ACC112 (cell line): ENCODE measurements at regions not wholly inside any gene's neighbourhood (a gene's known extent, or its start where the extent isn't known, plus 50 kb on each side); places are given as distances from the start of the nearest gene placed in this dataset.

Experiments used
- H2AFZ ChIP-seq: fragments of 200-600 bp; sonication (generic); one replicate; pipeline ENCODE4 v1.6.0; 2017; ENCODE audit warnings: antibody characterized with exemption, low read length; ENCODE audit not compliant: unreplicated experiment
- H3K27ac ChIP-seq: fragments of 200-600 bp; sonication (generic); 2 replicates; pipeline ENCODE4 v1.5.1; 2014; ENCODE audit warnings: low read depth, mild to moderate bottlenecking, antibody characterized with exemption, low read length, moderate library complexity
- H3K27me3 ChIP-seq: fragments of 200-600 bp; sonication (generic); 2 replicates; pipeline ENCODE4 v1.6.1; 2014; ENCODE audit warnings: mild to moderate bottlenecking, antibody characterized with exemption, low read length, moderate library complexity, mixed read lengths; ENCODE audit not compliant: insufficient read depth
- H3K36me3 ChIP-seq: fragments of 200-600 bp; sonication (generic); 2 replicates; pipeline ENCODE4 v1.6.1; 2016; ENCODE audit warnings: mild to moderate bottlenecking, antibody characterized with exemption, low read length, moderate library complexity, mixed read lengths; ENCODE audit not compliant: insufficient read depth
- H3K4me1 ChIP-seq: fragments of 200-600 bp; sonication (generic); one replicate; pipeline ENCODE4 v1.6.1; 2016; ENCODE audit warnings: low read length, mixed read lengths; ENCODE audit not compliant: insufficient read depth, unreplicated experiment, control insufficient read depth
- H3K4me3 ChIP-seq: fragments of 200-600 bp; sonication (generic); 2 replicates; pipeline ENCODE4 v1.5.1; 2014; ENCODE audit warnings: mild to moderate bottlenecking, low read depth, low read length
- H3K79me2 ChIP-seq: fragments of 200-600 bp; sonication (generic); one replicate; pipeline ENCODE4 v1.6.0; 2016; ENCODE audit warnings: low read length; ENCODE audit not compliant: control insufficient read depth, unreplicated experiment, insufficient read depth

GRCh38 chr10:78851647-78852046 lies 217.1 kb upstream of the ZMIZ1 start:
- Histone ChIP-seq H3K4me1 (no peaks in the 10 kb centered on the region), H3K4me3 (no peak overlapping the region), H2AFZ (no peak overlapping the region), H3K36me3 (no peaks in the 10 kb centered on the region), H3K79me2 (no peaks in the 10 kb centered on the region), H3K27me3 (peaks cover 9% of the 10 kb centered on the region; the same call in 1 of the 2 replicates), H3K27ac (no peak overlapping the region)

GRCh38 chr10:78852466-78853240 lies 216.1 kb upstream of the ZMIZ1 start:
- Histone ChIP-seq H3K4me3 (no peak overlapping the region), H3K27me3 (peaks cover 14% of the 10 kb centered on the region; the same call in 1 of the 2 replicates), H3K27ac (no peak overlapping the region), H3K79me2 (no peaks in the 10 kb centered on the region), H3K36me3 (no peaks in the 10 kb centered on the region), H2AFZ (no peak overlapping the region), H3K4me1 (no peaks in the 10 kb centered on the region)

- Histone ChIP-seq H2AFZ (no peak overlapping the region), H3K79me2 (no peaks in the 10 kb centered on the region), H3K27ac (no peak overlapping the region), H3K4me3 (no peak overlapping the region), H3K27me3 (peaks cover 26% of the 10 kb centered on the region; the same call in 1 of the 2 replicates), H3K4me1 (no peaks in the 10 kb centered on the region), H3K36me3 (no peaks in the 10 kb centered on the region)
Observed at GRCh38 chr10:78853864-78854263, 214.9 kb upstream of the ZMIZ1 start.

- H3K27me3 ChIP-seq: peaks cover 46% of the 10 kb centered on the region
- no peak overlapping the region for H3K27ac ChIP-seq
- no peaks in the 10 kb centered on the region for H3K36me3 ChIP-seq
- no peaks in the 10 kb centered on the region for H3K4me1 ChIP-seq
- no peak overlapping the region for H3K4me3 ChIP-seq
- H2AFZ ChIP-seq: no peak overlapping the region
- H3K79me2 ChIP-seq: no peaks in the 10 kb centered on the region
Observed at GRCh38 chr10:78856421-78856820, 212.3 kb upstream of the ZMIZ1 start.

- H3K27me3 ChIP-seq: peaks cover 46% of the 10 kb centered on the region
- no peak overlapping the region for H3K4me3 ChIP-seq
- H3K4me1 ChIP-seq: no peaks in the 10 kb centered on the region
- H2AFZ ChIP-seq: no peak overlapping the region
- no peaks in the 10 kb centered on the region for H3K36me3 ChIP-seq
- no peaks in the 10 kb centered on the region for H3K79me2 ChIP-seq
- H3K27ac ChIP-seq: no peak overlapping the region
Observed at GRCh38 chr10:78857193-78857592, 211.6 kb upstream of the ZMIZ1 start.

- no peaks in the 10 kb centered on the region for H3K36me3 ChIP-seq
- no peaks in the 10 kb centered on the region for H3K4me1 ChIP-seq
- no peak overlapping the region for H3K27ac ChIP-seq
- peaks cover 46% of the 10 kb centered on the region for H3K27me3 ChIP-seq
- no peaks in the 10 kb centered on the region for H3K79me2 ChIP-seq
- H3K4me3 ChIP-seq: no peak overlapping the region
- no peak overlapping the region for H2AFZ ChIP-seq
Observed at GRCh38 chr10:78859266-78859665, 209.5 kb upstream of the ZMIZ1 start.

GRCh38 chr10:78859769-78860168 lies 209.0 kb upstream of the ZMIZ1 start:
- Histone ChIP-seq H3K27ac (no peak overlapping the region), H3K36me3 (no peaks in the 10 kb centered on the region)

GRCh38 chr10:78860260-78860914 lies 208.4 kb upstream of the ZMIZ1 start:
- Histone ChIP-seq H2AFZ (no peak overlapping the region), H3K27ac (no peak overlapping the region), H3K36me3 (no peaks in the 10 kb centered on the region), H3K79me2 (no peaks in the 10 kb centered on the region), H3K27me3 (peaks cover 46% of the 10 kb centered on the region), H3K4me3 (no peak overlapping the region), H3K4me1 (no peaks in the 10 kb centered on the region)

More at GRCh38 chr10:78859769-78860168, 209.0 kb upstream of the ZMIZ1 start:
- Histone ChIP-seq H2AFZ (no peak overlapping the region), H3K4me1 (no peaks in the 10 kb centered on the region), H3K79me2 (no peaks in the 10 kb centered on the region), H3K4me3 (no peak overlapping the region), H3K27me3 (peaks cover 46% of the 10 kb centered on the region)

- Histone ChIP-seq H3K27ac (no peak overlapping the region), H3K4me1 (no peaks in the 10 kb centered on the region), H3K27me3 (peaks cover 37% of the 10 kb centered on the region), H3K36me3 (no peaks in the 10 kb centered on the region), H3K4me3 (no peak overlapping the region), H2AFZ (no peak overlapping the region), H3K79me2 (no peaks in the 10 kb centered on the region)
Observed at GRCh38 chr10:78861529-78862327, 207.0 kb upstream of the ZMIZ1 start.

- Histone ChIP-seq H3K27ac (no peak overlapping the region), H3K27me3 (peaks cover 36% of the 10 kb centered on the region), H3K79me2 (no peaks in the 10 kb centered on the region), H3K4me3 (no peak overlapping the region), H3K4me1 (no peaks in the 10 kb centered on the region), H2AFZ (no peak overlapping the region), H3K36me3 (no peaks in the 10 kb centered on the region)
Observed at GRCh38 chr10:78862328-78862640, 206.5 kb upstream of the ZMIZ1 start.
